Fibroblast of skin of abdomen (primary cell): ENCODE measurements at regions not wholly inside any gene's neighbourhood (a gene's known extent, or its start where the extent isn't known, plus 50 kb on each side); places are given as distances from the start of the nearest gene placed in this dataset.

ENCODE experiments used
- DNase-seq: peaks from one replicate; pipeline ENCODE4 v3.0.0-alpha.2; 2013

DNA sequence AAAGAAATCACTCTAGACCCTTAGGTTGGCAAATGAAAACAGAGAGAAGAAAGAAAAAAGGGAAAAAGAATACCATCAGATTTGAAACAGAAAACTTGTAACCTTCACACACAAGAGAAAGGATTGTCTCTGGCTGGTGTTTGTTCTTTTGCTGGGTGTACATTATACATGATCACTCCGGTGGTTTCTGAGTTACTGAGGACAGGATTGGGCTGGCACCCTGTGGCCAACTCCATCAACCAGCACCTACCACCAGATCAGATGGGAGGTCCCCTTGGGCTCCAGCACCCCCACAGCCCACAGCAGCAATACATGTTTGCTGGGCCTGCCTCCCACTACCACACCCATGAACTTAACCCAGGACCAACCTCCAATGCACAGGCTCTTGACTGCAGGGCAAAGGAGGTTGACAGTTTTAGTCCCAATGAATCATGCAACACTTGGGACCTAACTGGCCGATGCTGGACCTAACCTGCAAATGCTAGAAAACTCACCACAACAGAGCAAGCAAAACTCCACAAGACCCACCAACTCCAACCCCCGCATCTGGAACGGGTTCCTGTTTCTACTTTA is 308.3 kb downstream of the SOX9 start:
- no peak for DNase-seq

DNA sequence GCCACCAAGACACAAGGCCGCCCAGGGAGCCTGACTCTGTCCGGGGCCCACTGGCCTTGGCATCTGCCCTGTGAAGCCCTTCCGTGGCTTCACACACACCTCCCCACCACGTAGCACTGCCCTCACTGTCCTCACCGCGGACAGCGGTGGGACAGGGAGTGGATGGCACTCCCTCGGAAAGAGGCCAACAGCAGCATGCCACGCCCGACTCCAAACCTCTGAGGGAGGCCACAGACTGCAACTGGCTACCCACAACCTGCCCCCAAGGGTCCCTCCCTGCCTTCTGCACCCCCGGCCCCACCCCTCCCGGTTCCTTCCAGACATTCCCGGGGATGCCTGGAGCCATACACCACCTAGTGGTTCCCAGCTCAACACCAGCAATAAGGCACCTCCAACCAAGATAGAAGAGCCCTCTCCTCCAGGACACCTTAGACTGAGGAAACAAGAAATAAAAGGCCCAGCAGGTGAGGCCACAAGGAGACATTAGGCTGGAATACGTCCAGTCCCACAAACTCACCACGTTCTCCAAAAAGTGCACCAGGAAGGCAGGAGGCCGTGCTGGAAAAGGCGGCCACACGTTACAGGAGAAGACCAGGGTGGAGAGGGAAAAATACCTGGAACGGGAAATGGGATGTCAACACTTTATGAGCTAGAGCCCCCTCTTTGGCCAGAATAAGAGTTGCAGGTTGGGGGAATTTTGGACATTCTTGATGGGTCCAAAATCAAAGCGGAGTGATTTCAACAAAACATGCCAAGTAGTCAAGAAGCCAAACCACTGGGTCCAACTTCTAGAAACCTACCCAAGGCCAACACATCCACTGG is 310.0 kb downstream of the SOX9 start:
- DNase-seq, result no peak

DNA sequence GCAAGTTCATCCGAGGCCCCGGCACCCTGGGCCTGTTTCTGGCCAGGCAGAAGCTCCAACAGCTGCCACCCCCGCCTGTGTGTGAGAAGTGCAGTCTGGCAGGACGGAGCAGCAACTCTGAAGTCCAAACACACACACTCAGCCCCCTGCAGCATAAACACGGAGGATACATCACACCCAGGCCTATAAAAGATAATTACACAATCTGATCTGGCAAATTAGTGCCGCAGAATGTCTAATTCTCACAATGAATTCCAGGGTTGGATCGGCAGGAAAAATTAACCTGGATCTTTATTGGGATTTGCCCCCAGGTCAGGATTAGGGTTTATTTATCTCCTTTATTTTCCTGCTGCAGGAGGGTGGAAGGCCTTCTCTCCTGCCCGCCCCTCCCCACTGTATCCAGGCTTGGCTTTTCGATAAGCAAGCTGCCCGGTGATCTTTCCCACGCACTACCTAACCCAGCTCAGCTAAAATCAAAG is 311.4 kb downstream of the SOX9 start:
- DNase-seq, result no peak

DNA sequence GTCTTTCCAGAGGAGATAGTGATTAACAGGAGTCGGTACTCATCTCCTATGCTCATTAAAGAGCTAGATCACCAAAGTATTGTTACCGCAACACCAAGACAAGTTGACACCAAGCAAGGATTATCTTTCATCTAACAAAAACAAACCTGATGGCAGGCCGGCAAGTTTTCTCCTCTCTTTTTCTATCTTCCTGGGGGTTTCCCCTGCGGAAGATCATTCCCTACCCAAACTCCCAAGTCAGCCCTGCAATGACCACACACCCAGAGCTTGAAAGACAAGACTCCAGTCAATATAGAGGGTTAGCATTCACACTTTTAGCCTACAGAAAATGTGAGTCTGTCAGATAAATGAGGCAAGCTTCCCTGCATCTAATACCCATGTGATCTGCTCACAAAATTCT is 312.1 kb downstream of the SOX9 start:
- DNase-seq, result no peak

DNA sequence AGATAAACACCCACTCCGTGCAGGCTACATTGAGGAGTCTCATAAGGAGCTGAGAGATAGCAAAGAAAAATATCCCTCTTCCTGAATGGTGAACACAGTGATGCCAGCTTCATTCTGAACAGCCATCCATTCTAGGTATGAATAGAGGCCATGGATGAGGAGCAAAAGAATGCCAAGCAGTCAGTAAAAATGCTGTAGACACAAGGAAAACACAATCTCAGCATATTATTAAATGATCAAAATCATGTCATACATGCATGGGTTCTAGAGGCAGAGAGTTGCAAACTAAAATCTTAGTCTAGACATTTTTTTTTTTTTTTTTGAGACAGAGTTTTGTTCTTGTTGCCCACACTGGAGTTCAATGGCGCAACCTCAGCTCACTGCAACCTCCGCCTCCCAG is 313.0 kb downstream of the SOX9 start:
- DNase-seq, result no peak

DNA sequence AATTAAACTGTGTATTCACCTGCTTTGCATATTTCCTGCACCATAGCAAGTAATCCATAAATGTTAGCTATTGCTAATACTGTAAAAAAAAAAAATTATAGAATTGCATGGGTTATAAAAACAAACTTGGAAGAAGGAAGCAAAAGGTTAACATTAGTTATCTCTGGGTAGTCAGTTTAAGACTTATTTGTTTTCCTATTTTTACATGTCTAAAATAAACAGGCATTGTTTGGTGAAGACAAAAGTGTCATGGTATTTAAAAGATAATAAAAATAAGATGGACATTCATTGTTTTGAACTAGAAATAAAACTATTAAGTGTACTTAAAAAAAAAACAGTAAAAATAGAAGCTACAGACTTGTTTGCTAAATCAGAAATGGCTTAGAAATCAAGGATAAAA is 313.8 kb downstream of the SOX9 start:
- DNase-seq, result no peak

DNA sequence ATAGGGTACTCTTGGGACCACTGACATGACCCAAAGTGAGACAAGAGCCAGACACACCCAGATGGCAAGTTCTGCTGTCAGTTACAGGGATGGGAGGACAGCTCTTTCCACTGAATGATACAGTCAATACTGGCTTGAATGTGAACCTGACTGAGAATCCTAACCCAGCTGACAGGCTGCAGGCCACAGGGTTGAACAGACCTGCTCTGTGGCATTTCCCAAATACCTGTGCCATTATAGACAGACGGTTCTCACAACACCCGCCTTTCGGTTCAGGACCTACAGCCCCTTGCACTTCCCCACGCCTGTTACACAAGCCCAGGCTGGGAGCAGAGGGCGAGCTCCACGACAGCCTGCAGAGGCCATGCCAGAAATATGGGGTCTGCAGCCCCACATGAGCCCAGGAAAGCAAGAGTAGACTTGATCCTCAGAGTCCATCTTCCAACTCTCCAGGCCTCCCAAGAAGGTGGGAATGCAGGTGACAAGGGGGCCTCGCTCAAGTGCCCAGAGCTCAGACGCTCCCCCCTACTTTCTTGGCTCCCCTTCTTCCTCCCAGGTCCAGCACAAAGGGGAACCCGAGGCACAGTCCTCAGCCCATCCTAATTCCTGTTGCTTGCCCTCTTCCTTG is 314.3 kb downstream of the SOX9 start:
- no peak for DNase-seq

DNA sequence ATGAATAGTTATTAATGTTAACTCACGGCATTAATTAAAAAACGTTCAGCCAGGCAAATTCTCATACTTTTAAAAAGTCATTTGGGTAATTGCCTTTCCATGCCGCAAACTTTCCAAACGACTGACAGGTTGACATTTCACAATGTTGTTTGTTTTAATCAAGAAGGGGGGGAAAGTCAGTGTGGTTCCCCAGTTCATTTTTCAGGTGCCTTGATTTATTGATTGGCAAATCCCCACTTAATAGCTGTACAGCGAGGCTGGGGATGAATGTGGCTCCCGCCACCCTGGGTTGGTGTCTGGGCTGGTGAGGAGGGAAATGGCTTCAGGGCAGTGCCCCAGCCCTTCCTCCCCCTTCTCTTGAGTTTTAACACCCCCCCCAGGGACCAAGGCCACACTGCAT is 318.0 kb downstream of the SOX9 start:
- DNase-seq, result no peak

DNA sequence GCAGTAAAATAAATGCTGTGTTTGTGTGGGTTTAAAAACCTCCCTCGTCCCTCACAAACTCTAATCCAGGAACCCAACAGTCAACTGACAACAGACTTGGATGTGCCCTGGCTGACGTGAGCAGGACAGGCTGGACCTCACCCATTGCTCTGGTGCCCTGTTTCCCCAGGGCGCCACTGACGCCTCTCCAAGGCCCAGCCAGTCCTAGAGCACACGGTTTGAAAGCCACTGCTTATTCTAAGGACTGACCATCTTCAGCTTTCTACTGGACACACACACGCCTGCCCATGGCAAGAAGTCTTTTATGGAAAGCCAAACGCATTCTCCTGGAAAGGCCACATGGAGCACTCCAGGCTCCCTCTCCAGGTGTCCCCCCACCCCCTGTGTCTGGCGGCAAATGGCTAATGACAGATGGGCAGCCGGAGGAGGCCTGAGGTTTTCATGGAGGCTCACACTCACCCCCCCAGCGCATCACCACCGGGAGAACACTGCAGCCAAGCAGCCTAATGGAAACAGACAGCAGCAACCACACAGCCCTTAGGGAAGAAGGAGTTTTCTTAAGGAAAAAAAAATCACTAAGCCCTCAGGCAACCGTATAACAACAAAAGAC is 319.2 kb downstream of the SOX9 start:
- no peak for DNase-seq

DNA sequence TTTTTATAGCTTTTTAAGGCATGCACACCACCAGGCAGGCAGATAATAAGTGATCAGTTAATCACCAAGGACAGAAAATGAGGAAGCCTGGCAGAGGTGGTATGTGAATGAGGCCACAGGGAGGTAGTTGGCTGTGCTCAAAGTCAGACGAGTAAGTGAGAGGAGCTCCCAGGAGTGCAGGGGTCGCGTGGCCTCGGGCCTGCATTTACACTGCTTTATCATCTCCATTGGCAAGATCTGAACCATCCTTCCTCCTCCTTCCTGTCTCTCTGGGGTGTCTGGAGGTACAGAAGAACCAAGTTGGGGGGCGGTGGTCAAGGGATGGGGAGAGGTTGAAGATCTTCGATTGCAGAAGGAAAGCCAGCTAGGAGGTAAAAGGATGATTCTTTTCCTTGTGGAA is 320.1 kb downstream of the SOX9 start:
- DNase-seq, result no peak

DNA sequence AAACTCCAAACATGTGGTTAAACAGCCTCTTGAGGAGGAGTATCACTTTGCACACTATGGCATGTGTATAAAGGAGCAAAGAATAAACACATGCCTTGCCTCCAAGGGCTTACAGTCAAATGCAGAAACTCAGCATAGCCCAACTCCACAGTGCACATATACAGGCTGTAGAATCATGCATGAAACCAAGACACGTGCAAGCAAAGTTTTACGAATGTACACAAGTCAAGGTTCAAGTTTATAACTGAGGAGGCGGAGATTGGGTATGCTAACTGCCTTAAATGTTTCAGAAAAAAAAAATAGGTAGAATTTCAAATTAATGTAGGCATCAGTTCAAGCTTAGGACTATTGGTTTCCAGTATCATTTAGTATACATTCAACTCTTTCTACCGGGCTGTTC is 321.1 kb downstream of the SOX9 start:
- DNase-seq, result no peak

DNA sequence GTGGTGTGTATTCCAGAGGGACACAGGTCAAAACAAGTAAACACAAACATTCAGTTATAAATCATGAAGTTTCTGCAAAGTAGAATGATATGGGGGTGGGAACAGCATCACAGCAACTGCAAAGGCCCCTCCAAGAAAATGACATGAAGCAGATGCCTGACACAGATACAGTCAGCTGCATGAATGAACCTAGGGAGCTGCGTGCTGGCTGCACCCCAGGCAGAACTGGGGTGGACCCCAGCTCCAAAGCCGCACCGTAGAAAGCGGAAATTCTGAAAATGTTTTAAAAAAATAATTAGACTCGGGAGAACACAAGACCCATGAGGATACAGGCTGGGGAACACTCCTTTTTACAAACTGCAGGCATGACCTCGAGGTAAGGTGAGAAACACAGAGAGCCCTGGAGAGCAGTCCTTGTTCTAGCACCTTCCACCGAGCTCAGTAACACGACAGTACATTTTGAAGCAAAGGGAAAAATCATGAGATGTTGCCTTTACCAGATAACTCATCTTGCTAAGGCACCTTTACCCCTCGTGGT is 323.8 kb downstream of the SOX9 start:
- no peak for DNase-seq

DNA sequence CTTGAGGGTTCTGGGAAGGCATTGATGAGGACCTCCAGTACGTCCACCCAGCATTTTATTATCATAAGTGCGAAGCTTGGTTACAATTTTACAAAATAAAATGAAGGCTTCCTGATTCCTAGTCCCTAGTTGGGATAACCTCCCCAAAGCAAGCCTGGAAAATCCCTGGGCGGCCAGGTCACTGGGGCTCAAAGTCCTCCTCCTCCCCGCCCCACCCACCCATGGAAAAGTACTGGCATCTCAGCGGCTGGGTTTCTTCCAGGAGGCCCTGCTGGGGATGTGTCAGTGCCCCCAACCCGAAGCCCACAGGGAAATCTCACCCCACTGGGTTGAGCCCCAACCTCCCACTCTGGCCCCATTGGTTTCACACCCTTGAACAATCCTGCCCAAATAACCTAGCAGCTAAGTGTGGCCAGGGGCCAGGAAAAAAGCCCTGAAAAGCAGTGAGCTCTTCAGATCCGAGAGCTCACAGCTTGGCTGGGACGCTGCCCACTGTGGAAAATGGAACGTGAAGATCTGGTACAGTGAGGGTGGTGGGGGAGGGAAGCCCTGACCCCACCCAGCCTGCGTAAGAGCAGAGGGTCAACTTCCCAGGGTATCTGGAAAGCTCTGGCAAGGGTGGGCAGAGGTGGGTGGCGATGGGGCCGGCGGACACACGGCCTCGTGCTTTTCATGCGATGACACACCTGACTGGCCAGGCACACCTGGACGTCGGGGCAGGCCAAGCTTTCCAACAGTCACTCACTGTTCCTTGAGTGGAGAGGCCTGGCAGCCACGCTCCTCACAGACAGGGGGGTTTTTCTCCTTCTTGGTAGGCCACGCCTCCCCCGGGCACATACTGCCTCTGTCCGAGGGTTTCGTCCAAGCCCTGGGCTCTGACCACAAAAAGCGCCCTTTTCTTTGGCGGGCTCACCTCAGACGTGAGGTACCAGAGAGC is 324.5 kb downstream of the SOX9 start:
- no peak for DNase-seq

DNA sequence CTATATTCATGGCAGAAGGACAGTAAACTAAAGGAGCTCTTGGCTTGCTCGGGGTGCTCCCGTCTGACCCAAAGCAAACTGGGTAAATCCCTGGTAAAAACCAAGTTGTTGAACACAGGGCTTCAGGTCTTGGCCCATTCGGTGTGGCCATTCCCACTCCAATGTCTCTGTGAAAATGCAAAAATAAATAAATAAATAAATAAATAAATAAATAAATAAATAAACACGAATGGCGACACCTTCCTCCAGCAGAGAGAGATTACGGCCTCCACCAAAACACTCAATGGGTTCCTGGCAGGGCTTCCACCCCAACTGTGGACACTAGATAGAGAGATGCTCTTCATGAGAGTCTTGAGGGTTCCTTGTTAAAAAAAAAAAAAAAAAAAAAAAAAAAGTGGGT is 325.3 kb downstream of the SOX9 start:
- no peak for DNase-seq

DNA sequence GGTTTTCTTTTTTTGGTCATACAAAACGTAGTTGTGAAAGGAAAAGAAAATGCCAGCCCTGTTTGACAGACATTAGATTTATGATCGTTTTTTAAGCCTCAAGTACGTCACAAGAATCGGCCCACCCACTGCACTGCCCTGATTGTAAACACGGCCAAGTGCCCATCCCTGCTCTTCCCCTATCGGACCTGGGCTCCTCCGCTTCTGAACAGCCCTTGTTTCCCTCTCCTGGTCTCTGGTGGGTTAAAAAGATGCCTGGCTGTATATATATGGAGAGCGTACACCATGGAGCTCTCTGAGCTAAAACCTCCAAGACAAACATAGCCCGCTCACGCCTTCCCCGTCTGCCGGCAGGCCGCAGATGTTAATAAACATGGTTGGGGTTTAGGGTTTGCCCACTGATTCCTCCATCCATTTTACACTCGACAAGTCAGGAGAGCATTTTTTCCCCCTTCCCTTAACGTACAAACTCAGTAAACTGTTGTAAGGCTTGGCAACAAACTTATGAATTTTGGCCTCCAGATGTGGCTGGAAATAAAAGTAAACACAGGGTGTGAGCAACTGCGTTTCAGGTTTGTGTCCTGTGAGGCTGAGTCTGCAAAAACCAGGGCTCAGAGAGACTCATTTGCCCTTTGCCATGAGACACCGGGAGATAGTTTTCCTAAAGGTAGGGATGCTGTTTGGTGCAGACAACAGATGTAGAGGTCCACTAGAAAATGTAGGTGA is 325.9 kb downstream of the SOX9 start:
- DNase-seq, result no peak

DNA sequence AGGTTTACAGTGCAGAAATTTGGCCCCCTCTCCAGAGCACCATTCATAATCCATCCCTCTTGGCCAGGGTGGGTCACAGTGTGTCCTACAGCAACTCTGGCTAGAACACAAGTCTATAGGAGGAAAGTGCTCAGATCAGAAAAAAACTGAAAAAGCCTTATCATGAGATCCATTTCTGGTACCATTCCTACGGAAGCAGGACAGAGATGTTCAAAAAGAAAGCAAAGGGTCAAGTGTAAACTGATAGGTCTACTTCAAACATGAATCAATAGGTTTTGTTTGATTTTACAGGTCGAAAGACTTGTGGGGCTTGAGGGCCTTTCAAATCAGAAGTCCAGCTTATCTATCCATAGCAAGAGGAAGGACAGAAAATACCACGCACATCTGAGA is 326.4 kb downstream of the SOX9 start:
- DNase-seq, result no peak

DNA sequence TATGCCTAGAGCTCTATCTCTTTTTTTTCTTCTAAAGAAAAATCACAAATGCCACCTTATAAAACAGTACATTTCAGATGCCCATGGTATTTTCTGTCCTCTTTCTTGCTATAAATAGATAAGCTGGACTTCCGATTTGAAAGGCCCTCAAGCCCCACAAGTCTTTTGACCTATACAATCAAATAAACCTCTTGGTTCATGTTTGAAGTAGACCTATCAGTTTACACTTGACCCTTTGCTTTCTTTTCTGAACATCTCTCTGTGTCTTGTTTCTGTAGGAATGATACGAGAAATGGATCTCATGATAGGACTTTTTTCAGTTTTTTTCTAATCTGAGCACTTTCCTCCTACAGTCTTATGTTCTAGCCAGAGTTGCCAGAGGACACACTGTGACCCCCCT is 327.2 kb downstream of the SOX9 start:
- DNase-seq, result no peak

DNA sequence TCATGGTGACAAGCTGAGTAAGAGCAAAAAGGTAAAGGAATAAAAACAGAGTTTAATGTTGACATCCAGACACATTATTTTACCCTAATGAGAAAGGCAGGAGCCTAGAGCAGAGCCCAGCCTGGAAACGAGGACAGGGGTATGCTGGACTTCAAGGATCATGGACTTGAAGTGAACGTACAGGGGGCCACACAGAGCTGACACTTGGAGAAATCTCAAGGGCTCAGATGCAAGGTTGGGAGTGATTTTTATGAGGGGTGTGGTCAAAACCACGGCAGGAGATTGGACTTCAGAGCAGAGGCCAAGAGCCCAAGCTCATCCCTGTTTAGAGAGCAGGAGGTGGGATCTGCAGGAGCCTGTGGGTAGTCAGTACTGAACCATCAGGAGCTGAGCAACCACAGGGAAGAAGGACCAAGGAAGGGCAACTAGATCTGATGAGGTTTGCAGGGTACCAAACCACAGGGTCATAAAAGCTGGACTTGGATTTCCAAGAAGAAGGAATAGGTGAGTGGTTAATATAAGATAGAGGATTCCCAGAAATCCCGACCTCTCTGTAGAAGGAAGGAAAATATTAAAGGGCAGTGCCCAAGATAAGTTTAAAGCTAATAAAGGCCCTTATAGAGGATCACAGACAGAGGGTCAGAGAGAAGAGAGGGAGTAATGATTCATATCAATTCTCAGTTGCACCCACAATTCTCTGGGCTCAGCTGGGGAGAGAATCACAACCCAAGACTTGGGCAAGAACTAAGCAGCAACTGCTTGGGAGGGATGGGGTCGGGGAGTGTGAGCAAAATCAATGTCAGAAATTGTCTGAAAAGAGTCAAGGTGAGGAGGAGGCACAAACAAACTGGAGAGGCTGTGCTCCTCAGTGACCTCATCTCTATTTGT is 331.7 kb downstream of the SOX9 start:
- DNase-seq, result no peak

DNA sequence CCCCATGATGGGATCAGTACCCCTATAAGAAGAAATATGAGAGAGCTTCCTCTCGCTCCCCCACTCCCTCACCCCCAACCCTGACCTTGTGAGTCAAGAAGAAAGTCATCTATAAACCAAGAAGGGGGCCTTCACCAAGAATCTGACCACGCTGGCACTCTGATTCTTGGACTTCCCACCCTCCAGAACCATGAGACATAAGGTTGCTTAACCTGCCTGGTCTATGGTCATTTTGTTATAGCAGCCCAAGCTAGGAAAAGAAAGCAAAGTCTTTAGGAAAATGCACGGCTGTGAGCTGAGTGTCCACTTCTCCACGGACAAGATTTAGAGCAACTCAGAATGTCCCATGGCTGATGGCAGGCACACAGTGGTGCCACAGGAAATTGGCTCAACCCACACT is 333.5 kb downstream of the SOX9 start:
- DNase-seq, result no peak

DNA sequence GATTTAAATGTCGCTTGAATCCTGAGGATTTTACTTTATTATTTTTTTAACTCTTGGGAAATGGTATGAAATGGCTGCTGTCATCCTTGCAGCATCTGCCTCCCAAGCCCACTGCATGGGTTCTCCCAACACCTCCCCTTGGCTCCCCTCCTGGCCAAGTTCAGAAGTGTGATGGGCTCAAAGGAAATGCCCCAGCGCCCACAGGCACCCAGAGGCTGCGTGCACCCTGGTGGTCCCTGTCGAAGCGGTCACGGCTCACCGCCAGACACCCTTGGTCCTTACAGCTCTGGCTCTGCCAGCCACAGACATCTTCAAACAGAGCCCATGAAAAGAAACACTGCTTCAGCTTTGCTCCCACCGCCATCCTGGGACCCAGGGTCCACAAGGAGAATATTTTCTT is 334.7 kb downstream of the SOX9 start:
- no peak for DNase-seq
